Right atrium auricular region (tissue), 2 donors: ENCODE measurements at regions not wholly inside any gene's neighbourhood (a gene's known extent, or its start where the extent isn't known, plus 50 kb on each side); places are given as distances from the start of the nearest gene placed in this dataset.

Experiments
- DNase-seq: peaks from one replicate; pipeline ENCODE4 v3.0.0-alpha.2; 2019; ENCODE audit warnings: low spot score
- H3K27ac ChIP-seq, 2 donors: fragments of 200-600 bp; sonication (generic); 1 replicate in 1 of 2; 2 replicates in 1 of 2; pipeline ENCODE4 v1.5.1; 2016 to 2019
- H3K27me3 ChIP-seq, 2 donors: fragments of 200-600 bp; sonication (generic); one replicate each; pipeline versions ENCODE4 v1.5.1 to v1.6.0; 2017 to 2019
- H3K36me3 ChIP-seq: fragments of 200-600 bp; sonication (generic); one replicate; pipeline ENCODE4 v1.5.1; 2016
- H3K4me1 ChIP-seq, 2 donors: fragments of 200-600 bp; sonication (generic); one replicate each; pipeline versions ENCODE4 v1.5.1 to v1.6.0; 2017 to 2019
- H3K4me3 ChIP-seq, 2 donors: fragments of 200-600 bp; sonication (generic); 1 replicate in 1 of 2; 2 replicates in 1 of 2; pipeline ENCODE4 v1.5.1; 2017 to 2019; ENCODE audit warnings: mild to moderate bottlenecking in 1 of 2, moderate library complexity in 1 of 2
- H3K9me3 ChIP-seq, 2 donors: fragments of 200-600 bp; sonication (generic); one replicate each; pipeline ENCODE4 v1.5.1; 2019
- CTCF ChIP-seq, 2 donors: fragments of 200-600 bp; sonication (generic); IDR thresholded peaks; one replicate each; pipeline ENCODE4 v1.5.1; 2019; ENCODE audit warnings: antibody characterized with exemption in 2 of 2

GRCh38 chr5:51194671-51195070 is 188.6 kb upstream of the ISL1 start:
- H3K9me3 ChIP-seq = no peaks in the 10 kb centered on the region
- H3K27ac ChIP-seq = no peak overlapping the region
- no peaks in the 10 kb centered on the region for H3K36me3 ChIP-seq
- no peak for DNase-seq
- no peaks in the 10 kb centered on the region for H3K27me3 ChIP-seq
- H3K4me3 ChIP-seq = no peak overlapping the region
- H3K4me1 ChIP-seq = no peaks in the 10 kb centered on the region
- TF ChIP-seq CTCF (IDR thresholded peaks at IDR 0.05) = no peak

- H3K4me3 ChIP-seq = no peak overlapping the region
- no peak for TF ChIP-seq CTCF (IDR thresholded peaks at IDR 0.05)
- no peaks in the 10 kb centered on the region for H3K4me1 ChIP-seq
- H3K27me3 ChIP-seq = no peaks in the 10 kb centered on the region
- H3K27ac ChIP-seq = no peak overlapping the region
- no peak for DNase-seq
- H3K36me3 ChIP-seq = no peaks in the 10 kb centered on the region
- no peaks in the 10 kb centered on the region for H3K9me3 ChIP-seq
Measured at GRCh38 chr5:51201024-51201423, 182.2 kb upstream of the ISL1 start.

- H3K4me1 ChIP-seq = no peaks in the 10 kb centered on the region
- TF ChIP-seq CTCF (IDR thresholded peaks at IDR 0.05) = no peak
- H3K27me3 ChIP-seq = no peaks in the 10 kb centered on the region
- H3K4me3 ChIP-seq = no peak overlapping the region
- no peaks in the 10 kb centered on the region for H3K36me3 ChIP-seq
- H3K9me3 ChIP-seq = no peaks in the 10 kb centered on the region
- DNase-seq = no peak
- H3K27ac ChIP-seq = no peak overlapping the region
Measured at GRCh38 chr5:51201708-51202107, 181.5 kb upstream of the ISL1 start.

GRCh38 chr5:51202161-51202560 is 181.1 kb upstream of the ISL1 start:
- Histone ChIP-seq H3K27me3 (no peaks in the 10 kb centered on the region), H3K4me3 (no peak overlapping the region), H3K9me3 (no peaks in the 10 kb centered on the region), H3K27ac (no peak overlapping the region), H3K36me3 (no peaks in the 10 kb centered on the region), H3K4me1 (no peaks in the 10 kb centered on the region)
- no peak for TF ChIP-seq CTCF (IDR thresholded peaks at IDR 0.05)
- DNase-seq = no peak

- TF ChIP-seq CTCF (IDR thresholded peaks at IDR 0.05) = no peak
- no peak for DNase-seq
Measured at GRCh38 chr5:51203598-51203997, 179.7 kb upstream of the ISL1 start.

GRCh38 chr5:51208296-51208695 is 175.0 kb upstream of the ISL1 start:
- no peak overlapping the region for H3K27ac ChIP-seq
- no peaks in the 10 kb centered on the region for H3K27me3 ChIP-seq
- DNase-seq = no peak
- no peaks in the 10 kb centered on the region for H3K36me3 ChIP-seq
- no peaks in the 10 kb centered on the region for H3K9me3 ChIP-seq
- no peaks in the 10 kb centered on the region for H3K4me1 ChIP-seq
- H3K4me3 ChIP-seq = no peak overlapping the region
- no peak for TF ChIP-seq CTCF (IDR thresholded peaks at IDR 0.05)

More at GRCh38 chr5:51203598-51203997, 179.7 kb upstream of the ISL1 start:
- no peaks in the 10 kb centered on the region for H3K9me3 ChIP-seq
- H3K27ac ChIP-seq = no peak overlapping the region
- H3K36me3 ChIP-seq = no peaks in the 10 kb centered on the region
- H3K4me3 ChIP-seq = no peak overlapping the region
- no peaks in the 10 kb centered on the region for H3K27me3 ChIP-seq
- H3K4me1 ChIP-seq = no peaks in the 10 kb centered on the region
